Activated CD4-positive, alpha-beta T cell treated with anti-CD3 and anti-CD28 coated beads, Interleukin-2, amount 10 ng/mL, durations not matched to agents 7 days and 5 days (primary cell): ENCODE measurements at regions not wholly inside any gene's neighbourhood (a gene's known extent, or its start where the extent isn't known, plus 50 kb on each side); places are given as distances from the start of the nearest gene placed in this dataset.

Experiments
- CTCF ChIA-PET: fragments of 350-600 bp; sonication (Branson Sonifier 250); formaldehyde crosslinking; loops from one replicate; lab custom pipeline; 2021; ENCODE audit warnings: antibody characterized with exemption; lab: Charles Lee
- POLR2A ChIA-PET: fragments of 350-600 bp; sonication (Branson Sonifier 250); formaldehyde crosslinking; loops from one replicate; lab custom pipeline; 2021; ENCODE audit warnings: antibody characterized with exemption; lab: Charles Lee
- DNase-seq: peaks from one replicate; pipeline ENCODE4 v3.0.0-alpha.2; 2020
- H3K27ac Mint-ChIP-seq: one replicate; pipeline ENCODE4 v1.8.0; 2021; ENCODE audit warnings: mild to moderate bottlenecking, moderate library complexity, mixed read lengths
- H3K27me3 Mint-ChIP-seq: one replicate; pipeline ENCODE4 v1.8.0; 2021; ENCODE audit warnings: mixed read lengths
- H3K36me3 Mint-ChIP-seq: one replicate; pipeline ENCODE4 v1.8.0; 2021; ENCODE audit warnings: low read depth, mixed read lengths
- H3K4me1 Mint-ChIP-seq: one replicate; pipeline ENCODE4 v1.8.0; 2021; ENCODE audit warnings: mixed read lengths
- H3K4me3 Mint-ChIP-seq: one replicate; pipeline ENCODE4 v1.8.0; 2021; ENCODE audit warnings: mild to moderate bottlenecking, moderate library complexity, mixed read lengths
- H3K9me3 Mint-ChIP-seq: one replicate; pipeline ENCODE4 v1.8.0; 2021; ENCODE audit warnings: mixed read lengths

DNA sequence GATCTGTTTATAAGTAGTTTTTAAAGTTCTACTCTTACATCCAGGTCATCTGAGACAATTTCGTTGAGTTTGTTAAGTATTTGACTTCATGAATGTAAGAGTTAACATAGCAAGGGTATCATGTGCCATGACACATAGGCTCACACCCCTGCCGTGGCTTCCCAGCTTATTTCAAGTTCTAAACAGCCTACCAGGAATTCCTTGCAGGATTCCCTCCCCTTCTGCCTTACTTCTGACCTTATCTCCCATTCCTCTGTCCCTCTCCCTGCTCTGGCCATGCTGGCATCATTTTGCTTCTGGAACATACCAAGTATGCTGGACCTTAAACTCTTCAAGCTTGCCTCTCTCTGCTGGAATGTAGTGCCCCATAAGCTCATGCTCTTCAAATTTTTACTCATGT lies 369.9 kb upstream of the PCDH7 start:
- H3K27ac Mint-ChIP-seq: no peak overlapping the region

DNA sequence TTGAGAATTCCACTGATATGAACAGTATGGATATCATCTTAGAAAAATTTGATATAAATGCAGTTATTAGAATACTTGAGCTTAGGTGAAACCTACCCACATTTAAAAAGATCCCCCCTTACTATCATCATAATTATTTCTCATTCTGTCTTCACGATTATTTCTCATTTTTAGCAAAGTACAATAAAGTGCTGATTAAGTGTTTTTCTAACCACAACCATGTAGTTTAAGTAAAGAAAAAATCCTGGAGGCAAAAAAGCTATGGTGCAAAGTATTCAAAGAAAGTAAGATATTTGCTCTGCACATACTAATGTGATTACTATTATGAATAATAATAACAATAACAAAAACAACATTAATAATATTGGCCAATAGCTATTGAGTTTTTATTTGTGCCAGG lies 365.6 kb upstream of the PCDH7 start:
- CTCF ChIA-PET: no interaction called here
- H3K27me3 Mint-ChIP-seq: no peaks in the 10 kb centered on the region

More for the DNA sequence above, 369.9 kb upstream of the PCDH7 start:
- Mint-ChIP-seq H3K4me1 (no peaks in the 10 kb centered on the region), H3K27me3 (no peaks in the 10 kb centered on the region), H3K36me3 (no peaks in the 10 kb centered on the region), H3K4me3 (no peak overlapping the region), H3K9me3 (peaks cover 16% of the 10 kb centered on the region)
- POLR2A ChIA-PET: no interaction called here
- CTCF ChIA-PET: no interaction called here
- DNase-seq: no peak

DNA sequence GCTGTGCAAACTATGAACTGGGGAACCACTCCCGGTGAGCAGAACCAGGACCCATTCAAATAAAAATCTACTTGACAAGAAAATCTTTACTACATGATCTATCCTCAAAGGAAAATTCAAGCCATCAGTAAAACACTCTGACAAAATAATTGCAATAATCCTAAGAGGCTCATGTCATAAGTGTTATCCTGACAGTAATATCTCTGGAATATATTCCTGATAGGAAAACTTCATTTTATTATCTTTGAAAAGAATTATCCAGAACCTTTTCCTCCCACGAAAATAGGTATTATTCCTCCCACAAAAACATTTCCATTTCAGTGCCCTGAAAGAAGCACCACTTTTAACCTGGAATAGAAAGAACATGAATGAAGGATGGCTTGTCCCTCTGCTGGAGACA lies 357.7 kb upstream of the PCDH7 start:
- no peaks in the 10 kb centered on the region for H3K4me1 Mint-ChIP-seq
- H3K4me3 Mint-ChIP-seq: no peak overlapping the region
- no peaks in the 10 kb centered on the region for H3K27me3 Mint-ChIP-seq

More for the DNA sequence above, 365.6 kb upstream of the PCDH7 start:
- H3K4me1 Mint-ChIP-seq: no peaks in the 10 kb centered on the region
- no peak overlapping the region for H3K4me3 Mint-ChIP-seq
- DNase-seq: no peak
- peaks cover 8% of the 10 kb centered on the region for H3K9me3 Mint-ChIP-seq
- H3K36me3 Mint-ChIP-seq: no peaks in the 10 kb centered on the region
- POLR2A ChIA-PET: no interaction called here
- H3K27ac Mint-ChIP-seq: no peak overlapping the region

GRCh38 chr4:30370105-30370504 lies 350.1 kb upstream of the PCDH7 start:
- DNase-seq: no peak
- ChIA-PET CTCF (no interaction called here), POLR2A (no interaction called here)
- Mint-ChIP-seq H3K27me3 (no peaks in the 10 kb centered on the region), H3K36me3 (no peaks in the 10 kb centered on the region), H3K4me3 (no peak overlapping the region), H3K9me3 (peaks cover 6% of the 10 kb centered on the region), H3K4me1 (no peaks in the 10 kb centered on the region), H3K27ac (no peak overlapping the region)

More for the DNA sequence above, 357.7 kb upstream of the PCDH7 start:
- CTCF ChIA-PET: no interaction called here
- DNase-seq: no peak
- Mint-ChIP-seq H3K27ac (no peak overlapping the region), H3K36me3 (no peaks in the 10 kb centered on the region), H3K9me3 (peaks cover 1% of the 10 kb centered on the region)
- POLR2A ChIA-PET: no interaction called here

DNA sequence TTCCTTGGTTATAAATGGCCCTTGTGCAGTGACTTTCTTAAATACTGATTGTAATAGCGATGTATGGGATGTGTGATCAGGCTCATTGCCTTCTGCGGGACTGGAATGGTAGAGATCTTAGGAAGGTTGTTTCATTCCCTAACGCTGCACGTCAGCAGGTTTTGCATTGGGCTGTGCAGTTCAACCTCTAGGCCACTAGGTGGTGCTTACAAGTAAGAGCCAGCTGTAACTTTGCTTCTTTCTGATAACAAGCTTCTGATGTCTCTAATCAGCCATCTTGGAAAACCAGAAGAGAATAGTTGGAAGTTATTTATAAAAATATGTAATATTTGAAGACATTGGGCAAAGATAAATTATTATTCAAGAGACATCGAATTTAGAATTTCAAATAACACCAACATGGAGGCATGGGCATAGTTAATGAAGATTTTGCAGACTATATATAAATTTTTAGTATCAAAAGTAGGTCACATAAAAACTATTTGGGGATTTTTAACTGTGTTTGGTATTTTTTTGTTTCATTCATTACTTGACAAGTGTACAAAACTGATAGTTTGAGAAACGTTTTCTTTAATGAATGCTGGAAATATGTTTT lies 339.7 kb upstream of the PCDH7 start:
- Mint-ChIP-seq H3K4me3 (no peak overlapping the region), H3K36me3 (no peaks in the 10 kb centered on the region)
- DNase-seq: peak; percentile 19

GRCh38 chr4:30385650-30386049 lies 334.5 kb upstream of the PCDH7 start:
- no peaks in the 10 kb centered on the region for H3K36me3 Mint-ChIP-seq
- H3K27me3 Mint-ChIP-seq: no peaks in the 10 kb centered on the region
- no peak overlapping the region for H3K4me3 Mint-ChIP-seq
- DNase-seq: no peak
- peaks cover 6% of the 10 kb centered on the region for H3K9me3 Mint-ChIP-seq
- ChIA-PET POLR2A (no interaction called here), CTCF (no interaction called here)
- no peak overlapping the region for H3K27ac Mint-ChIP-seq
- no peaks in the 10 kb centered on the region for H3K4me1 Mint-ChIP-seq

More for the DNA sequence above, 339.7 kb upstream of the PCDH7 start:
- Mint-ChIP-seq H3K4me1 (no peaks in the 10 kb centered on the region), H3K27me3 (no peaks in the 10 kb centered on the region), H3K9me3 (no peaks in the 10 kb centered on the region), H3K27ac (no peak overlapping the region)
- ChIA-PET CTCF (no interaction called here), POLR2A (no interaction called here)

DNA sequence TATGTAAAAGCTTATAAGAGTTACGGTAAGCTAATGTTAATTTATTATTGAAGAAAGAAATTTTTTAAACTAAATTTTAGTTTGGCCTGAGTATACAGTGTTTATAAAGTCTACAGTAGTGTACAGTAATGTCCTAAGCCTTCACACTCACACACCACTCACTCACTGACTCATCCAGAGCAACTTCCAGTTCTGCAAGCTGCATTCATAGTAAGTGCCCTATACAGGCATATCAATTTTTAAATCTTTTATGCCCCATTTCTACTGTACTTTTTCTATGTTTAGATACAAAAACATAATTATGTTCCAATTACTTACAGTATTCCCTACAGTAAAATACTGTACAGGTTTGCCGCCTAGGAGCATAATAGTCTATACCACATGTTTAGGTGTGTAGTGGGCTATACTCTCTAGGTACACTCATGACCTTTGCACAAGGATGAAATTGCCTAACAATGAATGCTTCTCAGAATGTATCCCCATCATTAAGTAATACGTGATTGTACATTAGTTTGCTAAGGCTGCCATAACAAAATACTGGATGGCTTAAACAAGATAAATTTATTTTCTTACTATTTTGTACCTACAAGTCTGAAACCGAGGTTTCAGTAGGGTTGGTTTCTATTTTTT lies 333.8 kb upstream of the PCDH7 start:
- H3K27me3 Mint-ChIP-seq: no peaks in the 10 kb centered on the region
- H3K9me3 Mint-ChIP-seq: peaks cover 6% of the 10 kb centered on the region
- no peak overlapping the region for H3K4me3 Mint-ChIP-seq
- no peak overlapping the region for H3K27ac Mint-ChIP-seq
- H3K36me3 Mint-ChIP-seq: no peaks in the 10 kb centered on the region
- POLR2A ChIA-PET: no interaction called here
- no peak for DNase-seq
- CTCF ChIA-PET: no interaction called here
- no peaks in the 10 kb centered on the region for H3K4me1 Mint-ChIP-seq

GRCh38 chr4:30395902-30396301 lies 324.3 kb upstream of the PCDH7 start:
- ChIA-PET CTCF (no interaction called here), POLR2A (no interaction called here)
- Mint-ChIP-seq H3K4me1 (no peaks in the 10 kb centered on the region), H3K4me3 (no peak overlapping the region), H3K27ac (no peak overlapping the region), H3K9me3 (peaks cover 7% of the 10 kb centered on the region), H3K27me3 (no peaks in the 10 kb centered on the region), H3K36me3 (no peaks in the 10 kb centered on the region)
- DNase-seq: no peak

DNA sequence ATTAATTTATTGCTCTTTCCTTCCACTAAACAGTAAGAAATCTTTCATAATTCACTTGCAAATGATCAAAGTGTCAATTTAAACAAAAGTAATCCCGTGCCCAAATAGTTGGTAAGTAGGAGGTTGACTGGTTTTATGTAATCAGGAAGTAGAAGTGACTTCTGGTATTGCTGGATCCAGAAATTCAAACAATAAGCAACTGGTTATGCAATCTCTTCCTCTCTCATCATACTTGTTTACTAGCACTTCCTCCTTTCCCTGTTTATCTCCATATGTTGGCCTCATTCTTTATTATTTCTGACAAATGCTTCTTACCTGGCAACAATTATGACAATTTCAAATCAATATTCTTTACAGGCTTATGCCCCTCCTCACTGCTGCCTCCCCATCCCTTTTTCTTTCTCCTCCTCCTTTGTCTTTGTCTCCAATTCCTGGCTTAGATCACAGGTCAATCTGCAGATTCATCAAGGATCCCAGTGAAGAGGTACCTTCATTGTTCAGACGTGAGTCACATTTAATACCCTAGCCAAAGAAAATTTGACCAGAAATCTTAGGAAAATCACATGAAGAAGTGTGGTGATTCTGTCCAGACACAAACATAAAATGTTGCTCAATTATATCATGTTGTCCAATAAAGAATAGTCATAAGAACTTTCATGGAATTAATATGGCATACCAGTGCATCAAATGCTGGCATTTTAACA lies 323.2 kb upstream of the PCDH7 start:
- no peak for DNase-seq
- peaks cover 7% of the 10 kb centered on the region for H3K9me3 Mint-ChIP-seq
- no peak overlapping the region for H3K4me3 Mint-ChIP-seq
- ChIA-PET POLR2A (no interaction called here), CTCF (no interaction called here)
- H3K36me3 Mint-ChIP-seq: no peaks in the 10 kb centered on the region
- no peak overlapping the region for H3K27ac Mint-ChIP-seq
- no peaks in the 10 kb centered on the region for H3K27me3 Mint-ChIP-seq
- no peaks in the 10 kb centered on the region for H3K4me1 Mint-ChIP-seq

DNA sequence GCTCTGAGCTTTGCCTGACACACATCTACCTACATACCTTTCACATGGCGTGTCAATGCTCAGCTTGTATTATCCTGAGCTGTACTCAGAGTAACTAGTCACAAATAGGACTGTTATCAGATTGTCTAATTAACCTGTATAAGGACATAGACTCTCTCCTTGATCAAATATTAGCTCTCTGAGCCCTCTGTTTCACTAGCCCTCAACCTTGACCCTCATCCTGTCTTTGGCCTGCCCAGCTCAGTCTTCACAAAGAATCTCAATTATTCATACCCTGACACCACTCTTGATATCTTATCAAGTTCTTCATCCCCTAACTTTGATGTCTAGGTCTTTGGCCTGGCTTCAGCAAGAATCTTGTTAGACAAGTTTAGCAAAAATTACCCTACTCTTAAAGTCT lies 320.7 kb upstream of the PCDH7 start:
- H3K27ac Mint-ChIP-seq: no peak overlapping the region
- ChIA-PET POLR2A (no interaction called here), CTCF (no interaction called here)
- H3K4me3 Mint-ChIP-seq: no peak overlapping the region
- no peaks in the 10 kb centered on the region for H3K36me3 Mint-ChIP-seq
- no peaks in the 10 kb centered on the region for H3K4me1 Mint-ChIP-seq
- H3K27me3 Mint-ChIP-seq: no peaks in the 10 kb centered on the region
- DNase-seq: no peak
- H3K9me3 Mint-ChIP-seq: peaks cover 2% of the 10 kb centered on the region

- CTCF ChIA-PET: no interaction called here
These were observed 317.9 kb upstream of the PCDH7 start for GRCh38 chr4:30402276-30402675.

DNA sequence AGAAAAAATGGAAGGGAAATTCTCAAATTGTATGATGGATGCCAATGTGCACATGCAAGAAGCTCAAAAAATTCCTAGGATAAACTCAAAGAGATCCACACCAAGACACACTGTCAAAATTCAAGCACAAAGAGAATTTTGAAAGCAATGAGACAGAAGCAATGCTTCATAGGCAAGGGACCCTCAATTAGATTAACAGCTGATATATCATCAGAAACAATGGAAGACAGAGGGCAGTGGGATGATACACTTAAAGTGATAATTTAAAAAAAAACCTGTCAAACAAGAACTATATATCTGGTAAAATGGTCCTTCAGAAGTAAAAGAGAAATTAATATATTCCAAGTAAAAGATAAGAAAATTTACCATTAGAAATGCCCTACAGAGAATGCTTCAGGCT lies 306.3 kb upstream of the PCDH7 start:
- Mint-ChIP-seq H3K27ac (no peak overlapping the region), H3K4me3 (no peak overlapping the region), H3K36me3 (no peaks in the 10 kb centered on the region), H3K27me3 (no peaks in the 10 kb centered on the region), H3K4me1 (no peaks in the 10 kb centered on the region), H3K9me3 (peaks cover 40% of the 10 kb centered on the region)
- no peak for DNase-seq
- POLR2A ChIA-PET: no interaction called here
- CTCF ChIA-PET: no interaction called here

More at GRCh38 chr4:30402276-30402675, 317.9 kb upstream of the PCDH7 start:
- no peak overlapping the region for H3K4me3 Mint-ChIP-seq
- H3K27me3 Mint-ChIP-seq: no peaks in the 10 kb centered on the region
- no peaks in the 10 kb centered on the region for H3K36me3 Mint-ChIP-seq
- POLR2A ChIA-PET: no interaction called here
- no peak for DNase-seq
- H3K9me3 Mint-ChIP-seq: peaks cover 2% of the 10 kb centered on the region
- H3K27ac Mint-ChIP-seq: no peak overlapping the region
- H3K4me1 Mint-ChIP-seq: no peaks in the 10 kb centered on the region

DNA sequence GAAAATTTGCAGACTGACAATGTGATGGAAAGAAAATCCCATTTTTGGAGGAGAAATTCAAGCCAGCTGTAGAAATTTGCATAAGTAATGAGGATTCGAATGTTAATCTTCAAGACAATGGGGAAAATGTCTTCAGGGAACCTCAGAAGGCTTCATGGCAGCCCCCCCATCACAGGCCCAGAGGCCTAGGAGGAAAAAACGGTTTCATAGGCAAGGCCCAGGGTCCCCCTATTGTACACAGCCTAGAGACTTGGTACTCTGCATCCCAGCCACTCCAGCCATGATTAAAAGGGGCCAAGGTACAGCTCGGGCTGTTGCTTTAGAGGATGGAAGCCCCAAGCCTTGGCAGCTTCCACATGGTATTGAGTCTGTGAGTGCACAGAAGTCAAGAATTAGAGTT lies 303.6 kb upstream of the PCDH7 start:
- Mint-ChIP-seq H3K4me3 (no peak overlapping the region), H3K27me3 (no peaks in the 10 kb centered on the region), H3K36me3 (no peaks in the 10 kb centered on the region), H3K4me1 (no peaks in the 10 kb centered on the region), H3K9me3 (peaks cover 40% of the 10 kb centered on the region), H3K27ac (no peak overlapping the region)
- ChIA-PET POLR2A (no interaction called here), CTCF (no interaction called here)
- no peak for DNase-seq
